ENCODE measurements at regions not wholly inside any gene's neighbourhood (a gene's known extent, or its start where the extent isn't known, plus 50 kb on each side); places are given as distances from the start of the nearest gene placed in this dataset.

DNA sequence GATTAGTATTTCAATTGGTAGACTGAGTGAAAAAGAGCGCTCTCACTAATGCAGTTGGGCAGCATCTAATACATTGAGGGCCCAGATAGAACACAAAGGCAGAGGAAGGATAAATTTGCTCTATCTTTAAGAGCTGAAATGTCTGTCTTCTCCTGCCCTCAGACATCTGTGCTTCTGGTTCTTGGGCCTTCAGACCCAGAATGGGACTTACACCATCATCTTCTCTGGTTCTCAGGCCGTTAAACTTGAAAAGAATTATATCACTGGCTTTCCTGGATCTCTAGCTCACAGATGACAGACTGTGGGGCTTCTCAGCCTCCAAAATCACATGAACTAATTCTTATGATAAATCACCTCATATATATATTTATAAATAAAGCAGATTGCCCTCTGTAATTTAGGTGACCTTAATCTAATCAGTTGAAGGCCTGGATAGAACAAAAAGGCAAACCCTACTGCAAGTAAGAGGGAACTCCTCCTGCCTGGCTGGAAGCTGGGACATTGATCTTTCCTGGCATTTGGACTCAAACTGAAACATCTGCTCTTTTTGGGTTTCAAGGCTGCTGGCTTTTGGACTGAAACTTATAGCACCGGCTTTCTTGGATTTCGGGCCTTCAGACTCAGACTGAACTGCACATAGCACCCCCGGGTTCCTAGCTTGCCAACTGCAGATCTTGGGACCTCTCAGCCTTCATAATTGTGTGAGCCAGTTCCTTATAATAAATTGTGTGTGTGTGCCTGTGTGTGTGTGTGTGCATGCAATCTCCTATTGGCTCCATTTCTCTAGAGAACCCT is 390.4 kb upstream of the PLXNA2 start:
- ATAC-seq (no peak), DNase-seq (no peak)
- no peak overlapping the region for H3K27ac Mint-ChIP-seq
- H3K27me3 Mint-ChIP-seq (ENCODE audit: low read depth): no peaks in the 10 kb centered on the region
- POLR2A ChIA-PET: no interaction called here
- no peaks in the 10 kb centered on the region for H3K4me1 Mint-ChIP-seq (ENCODE audit: low read depth)
- no peaks in the 10 kb centered on the region for H3K9me3 Mint-ChIP-seq (ENCODE audit: insufficient read depth)
- no peaks in the 10 kb centered on the region for H3K36me3 Mint-ChIP-seq (ENCODE audit: low read depth)
- CTCF ChIA-PET: no interaction called here
- no peak overlapping the region for H3K4me3 Mint-ChIP-seq

- H3K4me1 Mint-ChIP-seq (ENCODE audit: low read depth): no peaks in the 10 kb centered on the region
- no peaks in the 10 kb centered on the region for H3K9me3 Mint-ChIP-seq (ENCODE audit: insufficient read depth)
- H3K27me3 Mint-ChIP-seq (ENCODE audit: low read depth): no peaks in the 10 kb centered on the region
- H3K27ac Mint-ChIP-seq: no peak overlapping the region
- CTCF ChIA-PET: no interaction called here
- no peaks in the 10 kb centered on the region for H3K36me3 Mint-ChIP-seq (ENCODE audit: low read depth)
- no peak overlapping the region for H3K4me3 Mint-ChIP-seq
- POLR2A ChIA-PET: no interaction called here
- ATAC-seq (no peak), DNase-seq (no peak)
Observed at GRCh38 chr1:208637181-208637580, 393.0 kb upstream of the PLXNA2 start.

DNA sequence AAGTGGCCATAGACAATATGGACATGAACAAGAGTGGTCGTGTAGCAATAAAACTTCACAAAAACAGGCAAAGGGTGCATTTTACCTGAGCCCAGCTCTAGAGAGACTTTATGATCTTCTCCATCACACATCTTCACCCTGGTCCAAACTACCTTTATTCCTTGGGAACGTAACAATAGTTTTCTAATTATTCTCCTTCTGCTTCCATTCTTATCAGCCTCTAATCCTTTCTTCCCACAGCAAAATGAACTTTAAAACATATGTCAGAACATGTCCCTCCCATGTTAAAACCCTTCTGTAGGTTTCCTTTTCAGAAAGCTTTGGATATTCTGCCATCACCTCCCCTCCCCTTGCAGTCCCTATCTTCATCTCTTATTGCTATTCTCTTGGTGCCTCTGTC is 395.2 kb upstream of the PLXNA2 start:
- DNase-seq: no peak
- Mint-ChIP-seq H3K27me3 (ENCODE audit: low read depth) (no peaks in the 10 kb centered on the region), H3K9me3 (ENCODE audit: insufficient read depth) (no peaks in the 10 kb centered on the region), H3K27ac (no peak overlapping the region), H3K36me3 (ENCODE audit: low read depth) (no peaks in the 10 kb centered on the region), H3K4me3 (no peak overlapping the region), H3K4me1 (ENCODE audit: low read depth) (no peaks in the 10 kb centered on the region)
- POLR2A ChIA-PET: no interaction called here
- ATAC-seq: no peak
- CTCF ChIA-PET: no interaction called here

GRCh38 chr1:208640295-208640694 is 396.1 kb upstream of the PLXNA2 start:
- Mint-ChIP-seq H3K27me3 (ENCODE audit: low read depth) (no peaks in the 10 kb centered on the region), H3K4me1 (ENCODE audit: low read depth) (no peaks in the 10 kb centered on the region), H3K36me3 (ENCODE audit: low read depth) (no peaks in the 10 kb centered on the region), H3K4me3 (no peak overlapping the region), H3K9me3 (ENCODE audit: insufficient read depth) (no peaks in the 10 kb centered on the region), H3K27ac (no peak overlapping the region)
- no peak for ATAC-seq
- CTCF ChIA-PET: interaction anchor here (1.8 kb wide), 1 partner anchor 12 kb away, joined by 7 read pairs; no protein-coding TSS in a partner anchor
- DNase-seq: no peak
- POLR2A ChIA-PET: interaction anchor here (0.7 kb wide), 1 partner anchor 1031 kb away, joined by 3 read pairs; no protein-coding TSS in a partner anchor

DNA sequence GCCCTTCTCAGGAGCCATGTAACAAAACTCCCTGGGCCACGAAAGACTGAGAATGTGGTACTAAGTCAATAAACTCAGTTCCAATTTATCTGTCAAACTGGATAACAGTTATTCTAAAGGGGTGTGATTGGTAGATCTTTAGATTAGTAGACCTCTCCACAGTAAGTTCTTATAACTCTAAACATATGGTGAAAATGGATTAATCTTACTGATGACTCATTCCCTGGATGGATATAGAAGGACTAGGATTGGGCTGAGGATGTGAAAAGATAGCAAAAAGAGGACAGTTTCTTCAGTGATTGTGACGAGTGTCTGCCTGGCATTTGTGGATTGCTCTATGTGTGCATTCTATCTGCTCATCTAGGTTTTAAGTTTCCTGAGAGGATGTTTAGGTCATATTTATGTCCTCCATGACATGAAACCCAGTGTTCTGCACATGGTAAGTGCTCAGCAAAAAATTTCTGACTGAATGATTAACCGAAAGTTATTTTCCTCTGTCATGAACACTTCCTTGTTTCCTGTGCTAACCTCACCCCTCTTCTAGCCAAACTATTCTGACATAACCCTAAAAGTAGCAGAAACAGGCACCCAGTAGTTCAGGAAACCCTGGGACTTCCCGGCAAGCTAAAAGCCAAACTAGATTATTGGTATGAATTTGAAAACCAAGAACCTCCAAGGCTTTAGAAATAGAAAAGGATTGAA is 397.5 kb upstream of the PLXNA2 start:
- H3K36me3 Mint-ChIP-seq (ENCODE audit: low read depth): no peaks in the 10 kb centered on the region
- ChIA-PET POLR2A (no interaction called here), CTCF (interaction anchor here (1.8 kb wide), 1 partner anchor 11 kb away, joined by 7 read pairs; no protein-coding TSS in a partner anchor)

GRCh38 chr1:208643005-208643597 is 398.9 kb upstream of the PLXNA2 start:
- H3K9me3 Mint-ChIP-seq (ENCODE audit: insufficient read depth): no peaks in the 10 kb centered on the region
- POLR2A ChIA-PET: interaction anchor here (0.6 kb wide), 1 partner anchor 769 kb away, joined by 3 read pairs; no protein-coding TSS in a partner anchor
- CTCF ChIA-PET: no interaction called here
- no peak overlapping the region for H3K27ac Mint-ChIP-seq
- no peak overlapping the region for H3K4me3 Mint-ChIP-seq
- no peaks in the 10 kb centered on the region for H3K4me1 Mint-ChIP-seq (ENCODE audit: low read depth)
- H3K36me3 Mint-ChIP-seq (ENCODE audit: low read depth): no peaks in the 10 kb centered on the region
- no peaks in the 10 kb centered on the region for H3K27me3 Mint-ChIP-seq (ENCODE audit: low read depth)
- DNase-seq: no peak
- ATAC-seq: no peak

More for the DNA sequence above, 397.5 kb upstream of the PLXNA2 start:
- Mint-ChIP-seq H3K4me3 (no peak overlapping the region), H3K27me3 (ENCODE audit: low read depth) (no peaks in the 10 kb centered on the region), H3K4me1 (ENCODE audit: low read depth) (no peaks in the 10 kb centered on the region), H3K27ac (no peak overlapping the region), H3K9me3 (ENCODE audit: insufficient read depth) (no peaks in the 10 kb centered on the region)
- ATAC-seq: no peak
- DNase-seq: no peak

- Mint-ChIP-seq H3K27me3 (ENCODE audit: low read depth) (no peaks in the 10 kb centered on the region), H3K4me1 (ENCODE audit: low read depth) (no peaks in the 10 kb centered on the region), H3K36me3 (ENCODE audit: low read depth) (no peaks in the 10 kb centered on the region), H3K9me3 (ENCODE audit: insufficient read depth) (no peaks in the 10 kb centered on the region), H3K4me3 (no peak overlapping the region), H3K27ac (no peak overlapping the region)
- no peak for ATAC-seq
- POLR2A ChIA-PET: no interaction called here
- DNase-seq: no peak
- CTCF ChIA-PET: no interaction called here
Observed at GRCh38 chr1:208644401-208645160, 400.4 kb upstream of the PLXNA2 start.

- Mint-ChIP-seq H3K27ac (no peak overlapping the region), H3K4me1 (ENCODE audit: low read depth) (no peaks in the 10 kb centered on the region), H3K4me3 (no peak overlapping the region), H3K36me3 (ENCODE audit: low read depth) (no peaks in the 10 kb centered on the region), H3K27me3 (ENCODE audit: low read depth) (no peaks in the 10 kb centered on the region), H3K9me3 (ENCODE audit: insufficient read depth) (no peaks in the 10 kb centered on the region)
- ChIA-PET CTCF (no interaction called here), POLR2A (no interaction called here)
- ATAC-seq (no peak), DNase-seq (no peak)
Observed at GRCh38 chr1:208646431-208646830, 402.2 kb upstream of the PLXNA2 start.

- no peak for DNase-seq
- no peak overlapping the region for H3K27ac Mint-ChIP-seq
- no peaks in the 10 kb centered on the region for H3K36me3 Mint-ChIP-seq (ENCODE audit: low read depth)
- ATAC-seq: no peak
- no peaks in the 10 kb centered on the region for H3K27me3 Mint-ChIP-seq (ENCODE audit: low read depth)
- H3K4me3 Mint-ChIP-seq: no peak overlapping the region
- ChIA-PET POLR2A (no interaction called here), CTCF (no interaction called here)
- no peaks in the 10 kb centered on the region for H3K4me1 Mint-ChIP-seq (ENCODE audit: low read depth)
- no peaks in the 10 kb centered on the region for H3K9me3 Mint-ChIP-seq (ENCODE audit: insufficient read depth)
Observed at GRCh38 chr1:208648146-208648545, 404.0 kb upstream of the PLXNA2 start.

GRCh38 chr1:208652296-208653160 is 408.3 kb upstream of the PLXNA2 start:
- no peak overlapping the region for H3K27ac Mint-ChIP-seq
- CTCF ChIA-PET: interaction anchor here (0.6 to 1.9 kb wide), 10 partner anchors 12 to 914 kb away, joined by 3 to 8 read pairs (median 3); no protein-coding TSS in a partner anchor
- no peaks in the 10 kb centered on the region for H3K9me3 Mint-ChIP-seq (ENCODE audit: insufficient read depth)
- ATAC-seq: no peak
- POLR2A ChIA-PET: no interaction called here
- no peak overlapping the region for H3K4me3 Mint-ChIP-seq
- no peaks in the 10 kb centered on the region for H3K36me3 Mint-ChIP-seq (ENCODE audit: low read depth)
- no peaks in the 10 kb centered on the region for H3K27me3 Mint-ChIP-seq (ENCODE audit: low read depth)
- peak; percentile 35 for DNase-seq
- H3K4me1 Mint-ChIP-seq (ENCODE audit: low read depth): no peaks in the 10 kb centered on the region

- ChIA-PET CTCF (interaction anchor here (0.8 to 1.5 kb wide), 4 partner anchors 12 to 595 kb away, joined by 3 to 8 read pairs (median 5); no protein-coding TSS in a partner anchor), POLR2A (no interaction called here)
- ATAC-seq (no peak), DNase-seq (no peak)
- H3K36me3 Mint-ChIP-seq (ENCODE audit: low read depth): no peaks in the 10 kb centered on the region
- no peaks in the 10 kb centered on the region for H3K4me1 Mint-ChIP-seq (ENCODE audit: low read depth)
- no peak overlapping the region for H3K27ac Mint-ChIP-seq
- no peaks in the 10 kb centered on the region for H3K9me3 Mint-ChIP-seq (ENCODE audit: insufficient read depth)
- no peak overlapping the region for H3K4me3 Mint-ChIP-seq
- H3K27me3 Mint-ChIP-seq (ENCODE audit: low read depth): no peaks in the 10 kb centered on the region
Observed at GRCh38 chr1:208653426-208653825, 409.2 kb upstream of the PLXNA2 start.
